IPS-NIHi7 (cell line): ENCODE measurements at regions not wholly inside any gene's neighbourhood (a gene's known extent, or its start where the extent isn't known, plus 50 kb on each side); places are given as distances from the start of the nearest gene placed in this dataset.
"Not testable (repeated sequence)": the region's sequence is repeated elsewhere in the genome, so short reads cannot be mapped to it uniquely, and the experiment has no call there.

ENCODE experiments used
- DNase-seq: peaks from one replicate; pipeline ENCODE4 v3.0.0; 2012; ENCODE audit warnings: mixed read lengths; ENCODE audit errors: extremely low spot score

DNA sequence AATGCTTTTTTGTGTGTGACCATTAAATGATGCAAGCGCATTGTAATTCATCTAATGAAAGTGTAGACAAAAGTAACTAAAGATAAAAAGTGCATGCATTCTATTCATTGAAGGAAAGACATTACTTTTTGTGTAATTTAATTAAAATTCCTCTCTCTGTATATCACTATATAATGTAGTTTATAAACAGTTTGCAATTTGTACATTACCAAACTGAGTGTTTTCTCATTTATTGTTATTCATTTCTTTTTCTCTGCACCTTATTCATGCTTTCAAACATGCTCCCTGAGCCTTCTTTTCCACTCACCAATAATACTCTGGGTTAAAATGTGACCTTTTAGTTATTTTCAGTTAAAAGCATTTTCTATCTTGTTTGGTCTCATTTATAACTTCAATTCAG lies 713.7 kb upstream of the AADAT start:
- no peak for DNase-seq

DNA sequence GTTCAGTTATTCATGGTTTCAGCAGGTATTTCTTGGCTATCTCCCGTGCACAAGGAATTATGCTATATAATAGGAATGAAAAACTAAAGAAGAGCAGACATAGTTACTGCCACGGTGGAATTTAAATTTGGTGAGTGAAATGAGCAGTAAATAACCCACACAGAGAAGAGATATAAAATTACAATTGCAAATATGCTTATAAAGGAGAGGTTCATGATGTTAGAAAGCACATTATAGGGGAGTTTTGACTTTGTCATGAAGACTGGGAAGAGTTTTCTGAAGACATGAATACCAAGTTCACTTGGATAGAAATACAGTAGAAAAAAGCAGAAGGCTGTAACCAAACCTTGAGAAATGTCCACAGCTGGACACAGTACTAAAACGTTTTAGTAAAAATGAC lies 712.0 kb upstream of the AADAT start:
- no peak for DNase-seq

DNA sequence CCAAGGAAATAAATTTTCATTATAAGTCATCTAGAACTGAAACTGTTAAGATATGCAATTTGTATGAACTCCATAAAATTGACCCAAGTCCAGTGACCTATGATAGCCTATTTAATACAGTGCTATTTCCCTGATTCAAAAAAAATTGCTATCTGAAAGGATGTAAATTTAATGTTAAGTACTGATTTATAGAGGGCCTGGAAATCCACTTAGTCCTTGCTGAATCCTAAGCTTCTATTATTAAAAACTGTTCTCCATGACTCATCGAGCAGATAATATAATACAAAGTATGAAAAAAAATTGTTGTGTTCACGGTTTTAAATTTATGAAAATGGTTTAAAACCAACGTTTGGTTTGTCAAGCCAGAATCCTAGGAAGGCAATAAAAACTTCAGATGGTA lies 704.8 kb upstream of the AADAT start:
- DNase-seq, result no peak

DNA sequence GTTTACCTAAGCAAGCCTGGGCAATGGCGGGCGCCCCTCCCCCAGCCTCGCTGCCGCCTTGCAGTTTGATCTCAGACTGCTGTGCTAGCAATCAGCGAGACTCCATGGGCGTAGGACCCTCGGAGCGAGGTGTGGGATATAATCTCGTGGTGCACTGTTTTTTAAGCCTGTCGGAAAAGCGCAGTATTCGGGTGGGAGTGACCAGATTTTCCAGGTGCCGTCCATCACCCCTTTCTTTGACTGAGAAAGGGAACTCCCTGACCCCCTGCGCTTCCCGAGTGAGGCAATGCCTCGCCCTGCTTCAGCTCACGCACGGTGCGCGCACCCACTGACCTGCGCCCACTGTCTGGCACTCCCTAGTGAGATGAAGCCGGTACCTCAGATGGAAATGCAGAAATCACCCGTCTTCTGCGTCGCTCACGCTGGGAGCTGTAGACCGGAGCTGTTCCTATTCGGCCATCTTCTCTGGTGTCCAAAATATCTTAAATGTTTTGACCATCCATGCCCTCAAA lies 698.8 kb upstream of the AADAT start:
- DNase-seq, result not testable (repeated sequence)

DNA sequence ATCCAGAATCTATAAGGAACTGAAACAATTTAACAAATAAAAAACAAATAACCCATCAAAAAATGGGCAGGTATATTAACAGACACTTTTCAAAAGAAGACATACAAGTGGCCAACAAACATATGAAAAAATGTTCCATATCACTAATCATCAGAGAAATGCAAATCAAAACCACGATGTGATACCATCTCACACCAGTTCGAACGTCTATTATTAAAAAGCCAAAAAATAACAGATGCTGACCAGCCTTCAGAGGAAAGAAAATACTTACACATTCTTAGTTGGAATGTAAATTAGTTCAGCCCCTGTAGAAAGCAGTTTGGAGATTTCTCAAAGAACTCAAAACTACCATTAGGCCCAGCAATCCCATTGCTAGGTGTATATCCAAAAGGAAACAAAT lies 687.9 kb upstream of the AADAT start:
- DNase-seq, result no peak

DNA sequence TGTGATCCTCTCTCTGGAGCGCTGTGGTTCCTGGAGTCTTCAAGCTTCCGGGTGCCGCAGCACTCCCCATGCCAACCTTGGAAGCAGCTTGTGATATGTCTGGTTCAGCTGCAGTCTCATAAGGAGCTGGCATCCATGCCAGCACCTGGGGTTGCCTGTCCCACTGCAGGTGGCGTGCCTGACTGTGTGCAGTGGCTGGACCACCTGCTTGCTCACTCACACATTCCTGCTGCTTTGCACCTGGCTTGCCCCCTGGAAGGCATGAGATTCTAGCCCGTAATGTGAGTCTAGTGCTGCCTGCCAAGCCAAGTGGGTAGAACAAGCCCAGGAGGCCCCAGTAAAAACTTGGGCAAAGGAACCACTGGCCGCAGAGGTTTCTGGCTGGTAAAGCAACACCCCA lies 687.2 kb upstream of the AADAT start:
- no peak for DNase-seq

DNA sequence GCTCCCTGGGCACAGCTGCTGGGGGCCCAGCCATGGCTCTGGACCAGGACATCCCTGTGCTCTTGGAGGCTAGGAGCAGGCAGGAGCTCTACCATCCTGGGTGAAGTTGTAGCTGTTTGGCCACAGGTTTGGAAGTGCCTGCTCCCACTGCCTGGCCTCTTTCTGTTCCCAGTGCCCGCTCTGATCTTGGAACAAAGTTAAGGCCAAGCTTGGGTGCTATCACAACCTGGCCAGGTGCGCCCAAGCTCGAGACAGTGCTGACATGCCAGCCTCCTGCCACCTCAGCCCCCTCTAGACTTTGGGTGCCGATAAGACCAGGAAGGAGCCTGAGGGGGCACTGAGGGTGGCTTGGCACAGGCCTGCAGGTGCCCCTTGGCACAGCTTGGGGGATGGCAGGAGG lies 686.1 kb upstream of the AADAT start:
- no peak for DNase-seq

DNA sequence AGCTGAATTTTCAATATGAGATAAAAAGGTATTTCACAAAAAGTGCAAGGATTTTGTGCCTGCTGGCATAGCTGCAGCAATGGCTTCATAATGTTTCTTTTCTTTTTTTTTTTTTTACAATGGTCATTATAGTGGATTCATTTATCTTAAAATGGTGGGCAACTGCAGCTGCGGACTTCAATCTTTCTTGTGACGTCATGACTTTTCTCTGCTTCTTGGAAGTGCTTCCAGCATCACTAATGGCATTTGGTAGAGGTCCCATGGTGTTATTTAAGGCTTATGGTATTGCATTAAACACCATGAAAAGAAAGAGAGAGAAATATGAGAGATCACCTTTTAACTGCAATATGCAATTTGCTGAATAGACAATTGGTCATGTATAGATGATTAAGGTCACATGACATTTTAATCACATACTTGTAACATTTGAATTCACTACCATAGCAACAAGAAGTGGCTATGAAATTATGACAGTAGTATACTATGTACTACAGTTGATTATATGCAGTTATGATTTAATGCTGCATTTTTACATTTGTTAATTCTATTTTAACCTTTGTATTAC lies 684.0 kb upstream of the AADAT start:
- no peak for DNase-seq

DNA sequence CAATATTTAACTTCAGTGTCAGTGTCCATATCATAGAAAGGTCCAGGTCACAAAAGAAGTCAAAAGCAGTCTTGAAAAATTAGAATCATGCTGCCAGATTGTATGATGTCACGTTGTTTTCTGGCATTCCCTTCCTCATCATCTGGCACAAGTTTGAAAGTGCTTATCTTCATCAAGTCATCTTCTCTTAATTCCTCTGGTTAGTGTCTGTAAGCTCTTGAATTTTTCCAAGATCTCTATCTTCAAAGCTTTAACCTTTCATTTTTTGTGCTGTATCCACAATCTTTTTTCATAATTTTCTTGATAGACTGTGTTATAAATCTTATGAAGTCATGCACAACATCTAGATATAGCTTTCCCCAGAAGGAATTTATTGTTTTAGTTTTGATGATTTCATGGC lies 682.7 kb upstream of the AADAT start:
- DNase-seq, result no peak

DNA sequence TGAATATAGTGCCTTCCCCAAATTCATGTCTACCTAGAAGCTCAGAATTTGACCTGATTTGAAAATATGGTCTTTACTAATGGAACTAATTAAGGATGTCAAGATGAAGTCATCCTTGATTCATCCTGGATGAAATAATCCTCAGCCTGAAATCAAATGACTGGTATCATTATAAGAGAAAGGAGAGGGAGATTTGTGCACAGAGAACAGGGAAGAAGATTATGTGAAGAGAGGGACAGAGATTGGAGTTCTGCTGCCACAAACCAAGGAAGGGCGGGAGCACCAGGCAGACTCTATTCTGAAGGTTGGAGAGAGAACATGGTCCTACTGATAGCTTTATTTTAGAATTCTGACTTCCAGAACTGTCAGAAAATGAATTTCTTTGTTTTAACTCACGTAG lies 680.9 kb upstream of the AADAT start:
- no peak for DNase-seq

DNA sequence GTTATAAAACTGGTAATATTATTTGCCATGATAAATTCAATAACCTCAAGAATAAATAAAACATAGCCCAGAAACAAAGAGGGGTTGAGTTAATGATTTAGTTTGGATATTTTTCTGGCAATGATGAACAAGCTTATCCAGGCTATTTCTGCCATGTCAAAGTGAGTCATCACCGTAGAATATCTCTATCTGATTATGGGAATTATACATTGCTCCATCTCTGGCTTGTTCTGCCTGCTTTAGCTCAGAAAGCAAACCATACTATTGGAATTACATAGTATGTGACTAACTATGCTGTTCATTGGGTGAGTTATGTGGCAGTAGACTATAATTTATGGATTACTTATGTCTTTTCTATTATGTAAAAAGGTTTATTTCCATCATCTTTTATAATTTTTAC lies 680.1 kb upstream of the AADAT start:
- no peak for DNase-seq

DNA sequence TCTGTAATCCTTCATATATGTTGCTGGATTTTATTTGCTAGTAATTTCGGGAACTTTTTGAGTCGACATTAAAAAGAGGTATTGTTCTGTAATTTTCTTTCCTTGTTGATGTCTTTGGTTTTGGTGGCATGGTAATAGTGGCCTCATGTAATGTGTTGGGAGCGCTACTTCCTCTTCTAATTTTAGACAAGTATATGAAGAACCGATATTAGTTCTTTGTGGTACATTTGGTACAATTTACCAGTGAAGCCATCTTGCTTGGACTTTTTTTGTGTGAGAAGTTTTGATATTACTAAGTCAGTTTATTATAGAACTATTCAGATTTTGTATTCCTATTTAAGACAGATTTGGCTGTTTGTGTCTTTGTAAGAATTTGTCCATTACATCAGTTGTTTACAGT lies 669.2 kb upstream of the AADAT start:
- no peak for DNase-seq

DNA sequence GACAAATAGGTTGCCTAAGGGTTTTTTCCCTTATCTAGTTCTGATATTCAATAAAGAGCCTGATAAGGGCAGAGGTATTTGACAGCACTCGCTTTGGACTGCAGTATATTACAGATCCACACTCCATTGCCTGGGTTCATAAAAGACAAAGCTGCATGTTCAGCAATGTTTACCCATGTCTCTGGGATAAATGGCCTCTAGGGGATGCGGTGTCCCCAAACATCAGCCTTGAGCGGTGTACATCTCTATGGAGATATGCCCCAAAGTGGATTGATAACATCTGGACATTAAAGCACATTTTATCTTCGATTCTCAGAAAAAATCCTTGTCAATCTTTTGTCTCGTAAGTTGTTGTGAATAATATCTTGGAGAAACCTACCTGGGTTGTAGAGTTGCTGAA lies 660.8 kb upstream of the AADAT start:
- DNase-seq, result no peak

DNA sequence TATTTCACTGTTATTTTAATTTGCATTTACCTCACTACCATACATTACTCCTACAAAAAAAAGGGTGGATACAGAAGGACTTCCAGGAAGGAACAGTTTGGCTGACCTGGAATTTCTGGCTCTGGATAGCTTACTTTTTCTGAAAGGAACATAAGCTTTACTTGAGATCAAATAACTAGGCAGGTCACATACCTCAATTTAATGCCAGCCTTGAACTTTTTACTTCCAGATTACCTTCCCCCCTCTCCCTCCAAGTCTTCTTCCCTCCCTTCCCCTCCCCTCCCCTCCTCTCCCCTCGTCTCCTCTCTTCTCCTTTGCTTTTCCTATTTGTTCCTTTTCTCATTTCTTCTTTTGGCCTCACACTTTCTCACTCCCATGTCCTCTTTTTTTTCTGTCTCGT lies 659.2 kb upstream of the AADAT start:
- DNase-seq, result no peak

DNA sequence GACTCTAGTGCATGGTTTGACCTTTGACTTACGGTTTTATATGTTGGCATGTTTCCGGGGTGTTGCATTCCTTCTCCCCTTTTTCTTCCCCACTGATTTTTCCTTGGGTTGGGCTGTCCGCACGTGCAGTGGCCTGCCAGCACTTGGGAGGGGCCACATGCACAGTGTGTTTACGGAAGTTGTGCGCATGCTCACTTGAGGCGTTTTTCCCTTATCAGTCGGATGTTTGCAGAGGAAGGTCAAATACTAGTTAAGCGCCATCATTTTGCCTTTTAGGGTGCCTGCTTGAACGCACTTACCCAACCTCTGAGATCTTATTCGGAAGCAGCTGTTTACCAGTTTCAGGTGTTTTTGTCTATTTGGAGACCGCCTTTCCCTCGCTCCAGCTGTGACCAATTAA lies 653.9 kb upstream of the AADAT start:
- DNase-seq, result no peak

DNA sequence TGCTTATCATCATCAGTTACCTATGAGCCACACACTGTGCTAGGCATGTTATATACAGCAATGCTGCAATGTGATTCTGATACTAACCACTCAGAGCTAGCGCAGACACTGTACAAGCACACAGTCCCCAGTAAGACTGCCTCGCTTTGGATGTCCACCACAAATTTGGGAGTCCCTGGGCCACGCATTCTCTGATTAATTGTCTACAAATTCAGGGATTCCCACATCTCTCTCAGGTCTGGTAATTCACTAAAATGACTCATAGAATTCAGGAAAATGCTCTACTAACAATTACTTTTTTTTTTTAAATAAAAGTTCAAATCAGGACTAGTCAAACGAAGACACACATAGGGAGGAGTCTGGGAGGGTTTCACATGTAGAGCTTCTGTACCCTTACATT lies 652.1 kb upstream of the AADAT start:
- DNase-seq, result no peak

DNA sequence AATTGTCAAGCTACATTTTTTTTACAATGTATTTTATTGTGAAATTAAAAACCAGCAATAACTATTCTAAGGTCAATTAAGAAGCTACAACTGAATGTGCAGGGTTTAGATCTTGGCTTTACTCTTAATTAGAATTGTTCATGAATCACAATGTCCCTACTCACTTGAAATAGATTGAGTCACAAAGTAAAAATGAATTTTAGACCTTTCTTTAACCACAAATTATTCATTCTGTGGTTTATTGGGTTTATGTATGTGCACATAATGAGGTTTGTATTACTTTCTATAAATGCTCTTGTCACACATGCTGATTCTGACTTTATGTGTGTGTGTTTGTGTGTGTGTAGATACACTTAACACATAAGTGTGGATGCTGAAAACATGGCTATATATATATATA lies 647.0 kb upstream of the AADAT start:
- no peak for DNase-seq

DNA sequence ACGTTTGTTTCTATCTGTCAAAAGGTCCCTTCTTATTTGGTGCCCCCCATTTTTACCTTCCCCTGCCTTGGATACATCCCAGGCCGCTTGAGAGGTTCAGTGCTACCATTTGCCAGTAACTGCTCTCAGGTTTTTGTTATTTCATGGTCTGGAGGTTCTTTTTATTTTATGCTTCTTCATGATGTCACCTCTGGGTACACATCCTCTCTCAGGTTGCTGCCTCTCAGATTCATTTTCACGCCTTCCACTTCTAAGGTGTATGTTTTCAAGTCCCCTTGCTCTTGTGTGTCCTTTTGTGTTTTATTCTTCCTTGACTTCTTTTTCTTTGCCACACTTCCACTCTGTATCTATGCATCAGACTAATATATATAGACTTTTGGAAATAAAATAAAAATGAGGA lies 640.1 kb upstream of the AADAT start:
- DNase-seq, result no peak

DNA sequence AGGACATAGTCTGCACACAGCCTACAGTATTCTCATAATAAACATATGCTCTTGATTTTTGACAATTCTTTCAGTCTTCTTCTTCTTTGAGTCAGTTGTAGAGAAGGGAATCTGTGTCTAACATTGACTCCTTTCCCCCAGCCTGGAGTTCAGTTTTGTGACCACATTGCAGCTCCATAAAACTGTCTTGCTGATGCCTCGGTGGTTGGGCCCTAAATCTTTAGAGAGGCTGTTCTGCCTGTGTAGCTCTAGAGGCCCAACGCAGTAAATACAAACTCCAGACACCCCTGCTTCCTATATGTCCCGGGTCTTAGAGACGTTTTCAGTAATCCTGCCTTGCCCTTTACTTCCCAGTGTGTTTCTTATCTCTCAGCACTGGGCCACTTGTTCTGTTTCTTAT lies 639.5 kb upstream of the AADAT start:
- DNase-seq, result no peak

DNA sequence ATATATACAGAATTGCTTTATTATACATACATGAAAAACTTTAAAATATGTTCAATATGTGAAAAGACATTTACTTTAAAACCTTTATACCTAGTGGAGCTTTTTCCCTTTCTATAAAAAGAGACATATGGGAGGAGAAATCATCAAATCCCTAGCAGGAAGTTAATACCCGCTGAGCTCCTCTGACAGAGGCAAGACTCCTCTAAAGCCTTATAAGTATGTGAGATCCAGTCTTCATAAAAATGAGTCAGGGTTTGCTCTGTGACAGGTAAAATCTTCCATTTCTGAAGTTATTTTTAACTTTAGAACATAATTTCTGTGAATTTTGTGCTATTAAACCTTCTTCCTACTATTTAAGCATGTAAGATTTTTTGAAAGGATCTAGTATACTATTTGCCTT lies 634.4 kb upstream of the AADAT start:
- no peak for DNase-seq

DNA sequence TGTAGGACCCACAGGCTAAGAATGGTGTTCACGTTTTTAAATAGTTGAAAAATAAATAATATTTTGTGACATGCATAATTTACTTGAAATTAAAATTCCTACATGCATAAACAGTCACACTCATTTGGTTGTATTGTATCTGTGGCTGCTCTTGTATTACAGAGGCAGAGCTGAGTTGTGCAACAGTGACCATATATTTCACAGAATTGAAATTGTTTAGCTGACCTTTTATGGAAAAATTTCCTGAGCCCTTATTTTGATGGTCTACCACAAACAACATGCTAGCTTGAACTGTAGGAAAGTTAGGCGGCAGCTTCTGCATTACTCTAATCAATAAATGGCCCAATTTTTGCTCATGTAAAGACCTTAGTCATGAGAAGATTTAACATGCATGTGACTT lies 633.4 kb upstream of the AADAT start:
- DNase-seq, result no peak

DNA sequence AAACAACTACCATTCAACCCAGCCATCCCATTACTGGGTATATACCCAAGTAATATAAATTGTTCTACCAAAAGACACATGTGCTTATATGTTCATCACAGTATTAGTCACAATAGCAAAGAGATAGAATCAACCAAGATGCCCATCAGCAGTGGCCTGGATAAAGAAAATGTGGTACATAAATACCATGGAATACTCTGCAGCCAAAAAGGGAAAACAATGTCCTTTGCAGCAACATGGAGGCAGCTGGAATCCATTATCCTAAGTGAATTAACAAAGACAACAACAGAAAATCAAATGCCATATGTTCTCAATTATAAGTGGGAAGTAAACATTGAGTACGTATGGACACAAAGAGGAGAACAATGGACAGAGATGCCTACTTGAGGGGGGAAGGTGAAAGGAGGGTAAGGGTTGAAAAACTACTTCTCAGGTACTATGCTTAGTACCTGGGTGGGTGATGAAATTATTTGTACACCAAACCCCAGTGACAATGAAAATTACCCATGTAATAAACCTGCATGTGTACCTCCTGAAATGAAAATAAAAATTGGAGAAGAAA lies 632.1 kb upstream of the AADAT start:
- DNase-seq, result no peak

DNA sequence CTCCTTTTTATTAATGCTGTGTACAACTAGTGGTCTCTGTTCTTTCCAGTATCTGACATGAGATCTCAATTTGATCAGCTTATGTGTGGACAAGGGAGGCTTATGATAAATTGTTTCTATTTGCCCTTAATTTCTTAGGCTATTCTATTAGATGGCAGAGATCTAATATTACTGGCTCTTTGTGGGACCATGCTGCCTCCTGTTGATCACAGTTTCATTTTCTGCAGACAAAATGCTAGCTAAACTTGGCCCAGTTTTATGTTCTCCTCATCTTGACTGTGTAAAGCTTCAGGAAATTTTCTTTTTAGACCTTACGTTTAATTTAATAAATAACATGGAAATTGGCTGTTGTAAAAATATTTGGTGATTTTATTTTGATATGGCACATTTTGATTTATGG lies 627.1 kb upstream of the AADAT start:
- DNase-seq, result no peak

DNA sequence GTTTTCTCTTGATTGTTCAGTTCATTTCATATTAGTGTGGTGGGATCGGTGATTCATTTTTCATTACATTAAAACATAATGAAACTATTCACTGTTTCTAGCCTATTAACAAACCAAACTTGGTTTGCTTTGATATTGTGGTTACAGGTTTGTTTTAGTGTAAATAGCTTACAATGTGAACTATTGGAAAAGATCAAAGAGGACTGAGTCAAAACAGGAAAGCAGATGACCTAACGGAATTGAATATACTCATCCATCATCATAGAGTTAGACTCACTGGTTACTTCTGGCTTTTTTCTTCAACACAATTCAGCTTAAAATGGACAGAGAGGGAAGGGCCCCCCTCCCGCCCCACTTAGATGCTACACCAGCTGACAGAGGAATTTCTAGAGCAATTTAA lies 616.2 kb upstream of the AADAT start:
- no peak for DNase-seq
